Lower leg skin (tissue), 3 donors: ENCODE measurements at regions not wholly inside any gene's neighbourhood (a gene's known extent, or its start where the extent isn't known, plus 50 kb on each side); places are given as distances from the start of the nearest gene placed in this dataset.
"Not testable (repeated sequence)": the region's sequence is repeated elsewhere in the genome, so short reads cannot be mapped to it uniquely, and the experiment has no call there.

Experiments used
- POLR2A ChIP-seq, 2 donors: fragments of 450-650 bp; IDR thresholded peaks; one replicate each; pipeline ENCODE4 v1.6.1; 2016 to 2017; ENCODE audit warnings: antibody characterized with exemption in 2 of 2, mild to moderate bottlenecking in 1 of 2, moderate library complexity in 1 of 2
- TF ChIP-seq, protein P1 (sequence below), 3 donors: fragments of 450-650 bp; IDR thresholded peaks; one replicate each; pipeline ENCODE4 v1.5.1; 2016; ENCODE audit warnings: antibody characterized with exemption in 3 of 3, mild to moderate bottlenecking in 3 of 3, moderate library complexity in 2 of 3

DNA sequence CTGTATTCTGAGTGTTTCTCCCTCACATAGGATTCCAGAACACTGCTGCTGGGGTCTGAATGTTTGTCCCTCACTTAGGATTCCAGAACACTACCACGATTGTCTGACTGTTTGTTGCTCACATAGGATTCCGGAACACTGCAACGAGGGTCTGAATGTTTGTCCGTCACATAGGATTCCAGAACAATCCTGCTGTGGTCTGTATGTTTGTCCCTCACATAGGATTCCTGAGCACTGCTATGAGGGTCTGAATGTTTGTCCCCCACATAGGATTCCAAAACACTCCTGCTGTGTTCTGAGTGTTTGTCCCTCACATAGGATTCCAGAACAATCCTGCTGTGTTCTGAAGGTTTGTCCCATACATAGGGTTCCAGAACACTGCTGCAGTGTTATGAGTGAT, 215.8 kb downstream of the FOXD4L6 start:
- TF ChIP-seq, protein P1, sequence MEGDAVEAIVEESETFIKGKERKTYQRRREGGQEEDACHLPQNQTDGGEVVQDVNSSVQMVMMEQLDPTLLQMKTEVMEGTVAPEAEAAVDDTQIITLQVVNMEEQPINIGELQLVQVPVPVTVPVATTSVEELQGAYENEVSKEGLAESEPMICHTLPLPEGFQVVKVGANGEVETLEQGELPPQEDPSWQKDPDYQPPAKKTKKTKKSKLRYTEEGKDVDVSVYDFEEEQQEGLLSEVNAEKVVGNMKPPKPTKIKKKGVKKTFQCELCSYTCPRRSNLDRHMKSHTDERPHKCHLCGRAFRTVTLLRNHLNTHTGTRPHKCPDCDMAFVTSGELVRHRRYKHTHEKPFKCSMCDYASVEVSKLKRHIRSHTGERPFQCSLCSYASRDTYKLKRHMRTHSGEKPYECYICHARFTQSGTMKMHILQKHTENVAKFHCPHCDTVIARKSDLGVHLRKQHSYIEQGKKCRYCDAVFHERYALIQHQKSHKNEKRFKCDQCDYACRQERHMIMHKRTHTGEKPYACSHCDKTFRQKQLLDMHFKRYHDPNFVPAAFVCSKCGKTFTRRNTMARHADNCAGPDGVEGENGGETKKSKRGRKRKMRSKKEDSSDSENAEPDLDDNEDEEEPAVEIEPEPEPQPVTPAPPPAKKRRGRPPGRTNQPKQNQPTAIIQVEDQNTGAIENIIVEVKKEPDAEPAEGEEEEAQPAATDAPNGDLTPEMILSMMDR (IDR thresholded peaks at IDR 0.05), result not testable (repeated sequence)
- TF ChIP-seq POLR2A (IDR thresholded peaks at IDR 0.05), result not testable (repeated sequence)
